GM21786 (cell line): ENCODE measurements at regions not wholly inside any gene's neighbourhood (a gene's known extent, or its start where the extent isn't known, plus 50 kb on each side); places are given as distances from the start of the nearest gene placed in this dataset.

ENCODE experiments used
- ATAC-seq: cut with Tn5 transposase; IDR thresholded peaks from one replicate; pipeline ENCODE4 v1.9.1; 2021; ENCODE audit not compliant: unreplicated experiment

DNA sequence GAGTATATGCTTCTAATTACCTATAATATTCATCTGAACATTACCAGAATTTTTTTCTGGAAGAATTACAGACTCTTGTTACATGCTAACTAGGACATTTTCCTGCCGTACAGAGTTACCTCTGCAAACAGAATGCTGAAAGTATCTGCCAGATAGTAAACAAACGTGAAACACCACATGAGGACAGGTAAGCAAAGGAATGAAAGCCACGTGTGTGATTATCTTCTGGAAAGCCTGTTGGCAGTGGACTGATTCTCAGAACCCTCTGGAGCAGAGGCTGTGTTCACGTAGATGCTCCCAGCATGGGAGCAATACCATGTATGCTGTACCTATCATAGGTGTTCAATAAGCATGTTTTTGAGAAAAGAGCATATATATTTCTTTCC lies 472.6 kb downstream of the ENC1 start:
- ATAC-seq: no peak

DNA sequence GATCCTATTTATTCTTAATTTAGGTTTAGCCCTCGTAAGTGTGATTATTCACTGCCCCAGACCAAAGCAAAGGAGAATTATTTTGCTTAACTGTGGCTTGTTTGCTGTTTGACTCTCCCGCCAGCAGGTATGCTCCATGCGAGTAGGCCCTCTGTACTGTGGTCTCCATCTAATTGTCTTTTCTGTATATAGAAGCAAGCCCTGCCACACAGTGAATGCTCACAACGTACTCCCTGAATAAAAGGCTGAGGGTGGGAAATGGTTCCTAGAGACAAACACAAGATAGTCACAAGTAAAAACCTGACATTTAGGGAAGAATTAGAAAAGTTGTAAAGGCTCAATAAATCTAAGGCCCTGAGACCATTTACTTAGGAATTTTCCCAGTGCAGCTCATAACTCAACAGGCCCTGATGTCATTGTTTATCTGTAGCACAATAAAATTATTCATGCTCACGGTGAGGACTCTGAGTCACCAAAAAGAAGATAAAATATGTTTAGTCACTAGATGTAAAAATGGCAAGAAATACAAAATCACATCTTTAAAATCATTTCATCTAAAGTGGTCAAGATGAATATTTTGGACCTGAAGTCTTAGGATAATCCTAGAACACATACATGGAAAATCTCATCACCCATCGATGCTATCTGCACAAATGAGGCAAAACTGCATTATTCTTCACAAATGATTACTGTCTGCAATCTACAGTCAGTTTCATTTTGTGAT lies 473.2 kb downstream of the ENC1 start:
- ATAC-seq: no peak

- no peak for ATAC-seq
Observed at GRCh38 chr5:74166064-74166463, 474.5 kb downstream of the ENC1 start.

- ATAC-seq: no peak
Observed at GRCh38 chr5:74164725-74165235, 475.7 kb downstream of the ENC1 start.

GRCh38 chr5:74162524-74162923 lies 478.0 kb downstream of the ENC1 start:
- no peak for ATAC-seq

DNA sequence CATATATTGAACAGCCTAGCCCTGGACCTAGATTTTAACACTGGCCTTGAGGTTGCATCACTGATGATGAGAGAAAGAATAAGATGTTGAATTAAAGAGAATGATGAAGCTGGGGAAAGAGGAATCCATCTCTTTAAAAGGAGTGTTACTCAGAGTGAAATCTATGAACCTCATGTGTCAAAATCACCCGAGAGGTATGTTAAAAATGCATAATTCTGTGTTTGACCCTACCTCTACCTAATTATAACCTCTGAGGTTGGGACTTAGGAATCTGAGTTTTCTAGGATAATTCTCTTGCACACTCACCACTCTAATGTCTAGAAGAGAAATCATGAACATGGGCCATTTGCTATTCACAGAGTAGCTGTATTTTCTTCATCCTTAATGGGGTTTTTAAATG lies 479.4 kb downstream of the ENC1 start:
- no peak for ATAC-seq

- ATAC-seq: no peak
Observed at GRCh38 chr5:74156728-74157383, 483.7 kb downstream of the ENC1 start.

GRCh38 chr5:74155501-74155900 lies 485.0 kb downstream of the ENC1 start:
- no peak for ATAC-seq

DNA sequence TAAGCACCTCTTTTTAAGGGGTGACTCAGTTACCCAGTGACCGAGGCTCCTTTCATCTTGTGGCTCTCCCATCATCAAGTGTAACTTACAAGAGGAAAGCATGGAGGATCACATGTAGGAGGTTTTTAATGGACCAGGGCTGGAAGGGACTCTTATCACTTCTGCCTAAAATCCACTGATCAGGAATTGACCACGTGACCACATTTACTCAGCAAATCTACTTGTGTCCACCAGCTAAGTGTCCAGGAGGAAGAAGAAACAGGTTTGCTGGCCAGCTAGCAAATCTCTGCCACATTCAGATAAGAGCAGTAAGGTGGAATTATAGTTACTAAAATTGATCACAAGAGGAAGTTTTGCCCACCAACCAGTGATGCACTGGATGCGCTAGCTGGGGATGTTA lies 486.0 kb downstream of the ENC1 start:
- ATAC-seq: no peak

DNA sequence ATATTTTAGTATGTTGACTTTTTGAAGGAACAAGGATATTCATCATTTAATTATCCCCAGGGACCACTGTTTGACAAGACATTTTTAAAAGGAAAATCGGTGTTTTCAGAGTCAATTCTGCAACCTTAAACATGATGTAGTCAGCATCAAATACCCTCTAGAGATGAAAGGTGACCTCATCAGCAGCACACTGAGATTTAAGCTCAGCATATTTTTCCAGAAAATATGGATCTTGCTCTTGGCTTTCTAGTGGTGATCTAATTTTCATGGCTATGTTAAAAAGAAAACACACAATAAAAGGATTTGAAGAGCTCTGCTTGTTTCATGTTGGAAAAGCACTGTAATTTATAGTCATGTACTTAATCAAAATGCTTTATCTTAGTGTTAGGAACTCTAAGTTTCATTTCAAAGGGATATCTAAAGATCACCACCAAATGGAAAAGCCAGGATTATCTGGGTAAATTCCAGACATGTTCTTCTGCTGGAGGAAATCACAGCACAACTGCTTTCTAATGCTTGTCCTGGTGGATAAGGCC lies 487.2 kb downstream of the ENC1 start:
- no peak for ATAC-seq

DNA sequence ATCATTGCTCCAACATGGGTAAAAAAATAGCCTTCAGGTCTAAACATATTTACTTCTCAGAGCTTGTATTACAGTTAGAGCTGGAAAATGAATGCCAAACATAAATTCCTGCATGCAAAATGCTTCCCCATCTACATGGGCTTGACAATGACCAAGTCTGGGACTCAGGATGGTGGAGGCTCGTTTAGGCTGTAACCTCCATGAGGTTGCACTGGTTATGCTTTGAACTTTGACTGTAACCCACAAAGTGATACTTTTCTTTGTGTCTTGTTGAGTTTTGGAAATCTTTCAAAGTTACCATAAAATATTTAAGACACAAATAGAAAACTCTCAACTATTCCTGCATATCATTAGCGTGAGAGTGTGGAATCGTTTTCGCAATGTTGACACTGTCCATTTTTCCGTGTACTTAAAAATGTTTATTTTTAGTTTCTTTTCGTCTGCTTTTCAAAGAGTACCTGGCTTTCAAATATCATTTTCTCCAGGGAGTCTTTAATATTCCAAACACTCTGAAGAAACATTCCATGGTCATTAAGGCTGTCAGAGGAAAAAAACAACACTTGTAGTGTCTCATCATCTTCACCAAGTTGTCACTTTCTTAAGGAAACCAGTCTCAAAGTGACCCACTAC lies 487.8 kb downstream of the ENC1 start:
- no peak for ATAC-seq

- ATAC-seq: no peak
Observed at GRCh38 chr5:74152136-74152535, 488.4 kb downstream of the ENC1 start.

DNA sequence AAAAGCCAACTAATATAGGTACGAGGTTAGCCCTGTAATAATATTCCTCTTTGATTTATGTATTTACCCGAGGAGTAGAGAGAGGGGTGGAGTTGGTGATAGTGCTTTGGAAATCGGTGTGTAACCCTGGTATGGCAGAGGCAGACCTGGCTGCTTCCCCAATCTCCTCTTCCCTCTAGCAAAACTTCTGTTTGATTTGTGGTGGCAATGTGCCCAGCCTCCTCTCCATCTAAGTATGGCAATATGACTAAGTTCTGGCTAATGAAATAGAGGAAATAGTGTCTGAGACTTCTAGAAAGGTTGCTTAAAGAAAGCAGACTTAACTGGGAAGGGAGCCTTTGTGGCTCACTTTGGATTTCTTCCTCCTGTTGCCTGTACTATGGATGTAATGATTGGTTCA lies 491.1 kb downstream of the ENC1 start:
- no peak for ATAC-seq

DNA sequence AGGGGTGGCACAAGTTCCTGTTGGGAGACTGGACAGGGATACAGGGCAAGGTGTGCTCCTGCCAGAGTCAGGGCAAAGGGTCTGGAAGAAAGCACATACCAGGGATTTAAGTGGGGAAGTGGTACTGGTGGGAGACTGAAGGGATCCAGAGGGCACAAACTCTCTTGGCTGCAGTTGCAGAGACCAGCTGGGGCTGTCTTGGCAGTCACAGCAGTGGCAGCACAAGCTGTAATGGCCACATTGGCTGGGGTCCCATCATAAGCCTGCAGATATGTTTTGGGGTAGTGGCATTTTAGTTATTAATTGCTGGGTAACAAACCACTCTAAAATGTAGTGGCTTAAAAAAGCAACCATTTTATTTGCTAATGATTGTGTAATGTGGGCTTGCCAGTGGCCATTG lies 492.2 kb downstream of the ENC1 start:
- no peak for ATAC-seq

DNA sequence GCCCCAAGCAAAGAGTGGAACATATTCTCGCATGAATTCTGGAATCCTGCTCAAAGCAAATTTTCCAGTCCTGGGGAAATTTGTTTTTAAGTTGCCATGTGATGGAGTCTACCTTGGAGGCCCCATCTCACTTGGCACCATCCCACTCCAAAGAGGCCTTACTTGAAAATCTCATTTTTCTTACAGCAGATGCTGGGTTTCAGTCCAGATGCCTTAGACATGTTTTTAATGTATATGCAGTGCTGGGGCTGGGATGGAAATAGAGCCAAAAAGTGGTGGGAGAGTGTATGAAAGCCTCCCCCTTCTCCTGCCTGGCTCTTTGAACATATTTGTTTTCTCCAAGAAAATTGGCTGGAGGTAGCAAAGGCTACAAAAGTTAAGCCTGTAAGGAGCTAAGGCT lies 493.7 kb downstream of the ENC1 start:
- ATAC-seq: no peak

- no peak for ATAC-seq
Observed at GRCh38 chr5:74145951-74146350, 494.6 kb downstream of the ENC1 start.

- no peak for ATAC-seq
Observed at GRCh38 chr5:74143721-74144330, 496.7 kb downstream of the ENC1 start.

DNA sequence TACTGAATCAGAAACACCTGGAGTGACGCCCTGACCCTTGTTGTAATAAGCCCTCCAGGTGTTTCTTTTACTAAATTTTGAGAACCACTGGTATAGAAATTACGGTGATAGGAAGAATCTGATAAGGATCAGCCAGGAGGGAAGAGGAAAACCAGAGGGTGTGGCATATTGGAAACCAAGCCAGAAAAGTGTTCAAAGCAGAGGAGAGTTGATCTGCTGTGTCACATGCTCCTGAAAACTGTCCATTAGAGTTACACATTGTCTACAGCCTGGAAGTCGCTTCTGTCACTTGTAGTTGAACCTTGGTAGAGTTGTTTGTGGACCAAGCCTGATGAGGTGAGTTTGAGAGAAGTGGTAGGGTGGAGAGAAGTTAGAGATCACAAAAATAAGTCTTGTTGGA lies 497.4 kb downstream of the ENC1 start:
- ATAC-seq: no peak

DNA sequence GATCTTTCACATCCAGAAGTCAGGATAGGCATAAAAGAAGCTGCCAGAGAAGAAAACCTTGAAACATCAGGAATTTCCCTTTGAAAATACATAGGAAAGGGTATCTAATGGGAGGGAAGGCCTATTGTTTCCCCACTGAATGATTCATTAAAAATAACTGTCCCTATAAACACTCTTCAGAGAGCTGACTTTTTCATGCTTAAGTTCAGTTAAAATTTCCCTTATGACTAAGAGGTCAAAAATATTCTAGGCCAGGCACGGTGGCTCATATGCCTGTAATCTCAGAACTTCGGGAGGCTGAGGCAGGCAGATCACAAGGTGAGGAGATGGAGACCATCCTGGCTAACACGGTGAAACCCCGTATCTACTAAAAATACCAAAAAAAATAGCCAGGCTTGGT lies 499.5 kb downstream of the ENC1 start:
- ATAC-seq: no peak

DNA sequence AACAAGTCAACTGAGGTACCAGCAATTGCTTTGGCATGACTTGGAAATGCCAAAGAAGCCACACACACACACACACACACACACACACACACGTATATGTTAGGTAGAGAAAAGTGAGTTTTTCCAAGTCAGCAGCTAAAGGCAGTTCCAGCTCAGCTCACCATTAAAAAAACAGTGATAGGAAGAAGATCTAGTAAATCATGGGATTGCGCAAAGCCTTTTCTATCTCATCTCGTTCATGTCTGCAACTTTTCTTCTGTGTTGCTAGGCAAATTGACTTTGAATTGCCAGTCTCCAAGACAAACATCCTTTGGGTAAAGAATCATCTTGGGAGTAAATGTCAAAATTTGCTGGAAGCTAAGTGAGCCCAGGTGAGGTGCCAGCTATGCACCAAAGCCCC lies 500.1 kb downstream of the ENC1 start:
- ATAC-seq: no peak

GRCh38 chr5:74139589-74139988 lies 500.9 kb downstream of the ENC1 start:
- no peak for ATAC-seq

DNA sequence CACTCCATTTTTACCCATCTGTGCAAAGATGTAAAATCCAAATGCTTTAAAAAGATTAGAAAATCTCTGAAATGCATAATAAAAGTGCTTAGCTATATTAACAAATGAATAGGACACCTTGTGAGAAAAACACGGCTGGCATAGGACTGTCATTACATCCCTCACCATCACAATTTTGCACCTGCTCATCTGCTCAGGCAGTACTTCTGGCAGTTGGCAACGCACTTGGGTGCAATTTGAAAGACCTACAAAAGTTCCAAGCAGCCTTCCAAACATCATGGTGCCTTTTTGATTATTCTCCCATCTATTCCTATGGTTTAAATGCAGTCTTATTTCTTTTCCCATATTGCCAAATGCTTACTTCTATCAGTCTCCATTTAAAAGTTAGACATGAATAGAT lies 501.8 kb downstream of the ENC1 start:
- ATAC-seq: no peak
